Activated naive CD4-positive, alpha-beta T cell treated with anti-CD3 and anti-CD28 coated beads, Interleukin-2, amount 50 U/mL, for 24 hours (primary cell): ENCODE measurements at regions not wholly inside any gene's neighbourhood (a gene's known extent, or its start where the extent isn't known, plus 50 kb on each side); places are given as distances from the start of the nearest gene placed in this dataset.
"Not testable (repeated sequence)": the region's sequence is repeated elsewhere in the genome, so short reads cannot be mapped to it uniquely, and the experiment has no call there.

Experiments
- H3K27ac Mint-ChIP-seq: one replicate; pipeline ENCODE4 v1.8.0; 2021; ENCODE audit warnings: mild to moderate bottlenecking, mixed read lengths
- H3K27me3 Mint-ChIP-seq: one replicate; pipeline ENCODE4 v1.8.0; 2021; ENCODE audit warnings: mixed read lengths
- H3K36me3 Mint-ChIP-seq: one replicate; pipeline ENCODE4 v1.8.0; 2021; ENCODE audit warnings: mixed read lengths
- H3K4me1 Mint-ChIP-seq: one replicate; pipeline ENCODE4 v1.8.0; 2021; ENCODE audit warnings: mixed read lengths
- H3K4me3 Mint-ChIP-seq: one replicate; pipeline ENCODE4 v1.8.0; 2021; ENCODE audit warnings: mild to moderate bottlenecking, mixed read lengths
- H3K9me3 Mint-ChIP-seq: one replicate; pipeline ENCODE4 v1.8.0; 2021; ENCODE audit warnings: mixed read lengths

DNA sequence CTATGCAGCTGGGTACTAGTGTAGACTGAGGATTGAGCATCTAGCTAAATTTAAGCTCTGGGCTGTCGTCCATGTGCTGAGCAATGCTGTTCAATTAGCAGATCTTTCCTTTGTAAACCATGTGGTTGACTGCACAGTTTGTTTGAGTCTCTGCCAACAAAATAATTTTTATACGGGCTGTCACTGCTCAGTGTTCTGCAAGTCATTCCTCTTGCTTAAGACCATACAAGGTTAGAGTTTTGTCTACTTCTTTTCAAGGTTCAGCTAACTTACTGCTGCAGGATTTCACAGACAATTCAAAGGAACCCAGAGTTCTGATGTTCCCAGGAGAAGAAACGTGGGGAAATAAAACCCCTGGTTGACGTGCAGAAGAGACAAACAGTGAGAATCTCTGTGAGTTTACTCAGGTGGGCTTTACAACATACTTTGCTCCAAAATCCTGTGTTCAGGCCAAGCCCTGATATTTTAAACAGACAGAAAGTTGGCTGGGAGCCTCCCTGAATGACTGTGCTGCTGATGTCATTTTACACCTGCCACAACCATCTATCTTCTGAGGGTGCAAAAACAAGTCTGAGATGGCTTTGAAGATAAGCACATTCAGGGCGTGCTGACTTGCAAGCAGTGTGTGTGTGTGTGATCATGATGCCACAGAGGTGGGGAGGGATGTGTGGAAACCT lies 177.1 kb upstream of the SVIL start:
- Mint-ChIP-seq H3K36me3 (no peaks in the 10 kb centered on the region), H3K4me3 (no peak overlapping the region), H3K9me3 (no peaks in the 10 kb centered on the region), H3K4me1 (peaks cover 14% of the 10 kb centered on the region), H3K27me3 (peaks cover 3% of the 10 kb centered on the region), H3K27ac (no peak overlapping the region)

DNA sequence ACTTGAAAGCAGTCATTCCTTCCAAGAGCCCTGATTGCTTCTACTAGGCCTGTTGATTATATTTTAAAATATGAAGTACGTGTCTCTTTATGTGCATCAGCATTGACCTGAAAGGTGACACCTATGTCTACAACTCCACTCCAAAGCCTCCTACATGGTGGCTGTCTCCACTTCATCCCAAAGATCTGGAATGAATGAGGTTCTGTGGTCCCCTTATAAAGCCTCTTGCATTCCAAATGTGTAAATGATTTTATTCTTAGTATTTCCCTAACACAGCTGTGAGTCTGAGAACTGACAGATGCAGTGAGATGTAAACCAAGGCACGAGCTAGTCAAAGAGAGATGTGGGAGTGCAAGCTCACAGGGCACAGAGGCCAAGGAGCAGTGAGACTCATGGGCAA lies 176.0 kb upstream of the SVIL start:
- Mint-ChIP-seq H3K27me3 (peaks cover 6% of the 10 kb centered on the region), H3K9me3 (no peaks in the 10 kb centered on the region), H3K27ac (no peak overlapping the region), H3K4me1 (peaks cover 14% of the 10 kb centered on the region), H3K4me3 (no peak overlapping the region), H3K36me3 (no peaks in the 10 kb centered on the region)

DNA sequence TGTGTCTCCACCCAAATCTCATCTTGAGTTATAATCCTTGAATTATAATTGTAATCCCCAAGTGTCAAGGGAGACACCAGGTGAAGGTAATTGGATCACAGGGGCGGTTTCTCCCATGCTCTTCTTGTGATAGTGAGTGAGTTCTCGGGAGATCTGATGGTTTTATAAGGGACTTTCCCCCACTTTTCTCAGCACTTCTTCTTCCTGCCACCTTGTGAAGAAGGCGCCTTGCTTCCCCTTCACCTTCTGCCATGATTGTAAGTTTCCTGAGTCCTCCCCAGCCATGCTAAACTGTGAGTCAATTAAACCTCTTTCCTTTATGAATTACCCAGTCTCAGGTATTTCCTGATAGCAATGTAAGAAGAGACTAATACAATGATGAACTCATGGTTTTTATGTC lies 175.5 kb upstream of the SVIL start:
- not testable (repeated sequence) for H3K9me3 Mint-ChIP-seq, H3K27me3 Mint-ChIP-seq
- peak overlapping the region; percentile 48 for H3K27ac Mint-ChIP-seq

DNA sequence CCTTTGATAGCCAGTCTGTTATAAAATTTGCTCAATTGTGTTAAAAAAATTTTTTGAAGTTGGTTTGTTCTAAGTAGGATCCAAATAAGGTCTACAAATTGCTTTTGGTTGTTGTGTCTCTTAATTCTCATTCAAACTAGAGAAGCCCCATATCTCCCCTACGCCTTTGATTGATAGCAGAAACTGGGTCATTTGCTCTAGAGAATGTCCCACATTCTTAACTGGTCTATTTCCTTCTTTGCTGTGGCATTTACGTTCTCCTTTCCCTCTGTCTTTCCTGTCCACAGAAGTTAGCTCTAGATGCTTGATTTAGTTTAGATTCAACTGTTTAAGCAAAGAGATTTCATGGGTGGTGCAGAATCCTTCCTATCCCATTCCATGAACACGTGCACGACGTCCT lies 174.6 kb upstream of the SVIL start:
- Mint-ChIP-seq H3K4me3 (no peak overlapping the region), H3K27me3 (peaks cover 10% of the 10 kb centered on the region), H3K9me3 (no peaks in the 10 kb centered on the region), H3K36me3 (no peaks in the 10 kb centered on the region), H3K27ac (no peak overlapping the region), H3K4me1 (peaks cover 14% of the 10 kb centered on the region)

More for the DNA sequence above, 175.5 kb upstream of the SVIL start:
- H3K4me1 Mint-ChIP-seq = peaks cover 14% of the 10 kb centered on the region
- H3K36me3 Mint-ChIP-seq, H3K4me3 Mint-ChIP-seq: not testable (repeated sequence)

DNA sequence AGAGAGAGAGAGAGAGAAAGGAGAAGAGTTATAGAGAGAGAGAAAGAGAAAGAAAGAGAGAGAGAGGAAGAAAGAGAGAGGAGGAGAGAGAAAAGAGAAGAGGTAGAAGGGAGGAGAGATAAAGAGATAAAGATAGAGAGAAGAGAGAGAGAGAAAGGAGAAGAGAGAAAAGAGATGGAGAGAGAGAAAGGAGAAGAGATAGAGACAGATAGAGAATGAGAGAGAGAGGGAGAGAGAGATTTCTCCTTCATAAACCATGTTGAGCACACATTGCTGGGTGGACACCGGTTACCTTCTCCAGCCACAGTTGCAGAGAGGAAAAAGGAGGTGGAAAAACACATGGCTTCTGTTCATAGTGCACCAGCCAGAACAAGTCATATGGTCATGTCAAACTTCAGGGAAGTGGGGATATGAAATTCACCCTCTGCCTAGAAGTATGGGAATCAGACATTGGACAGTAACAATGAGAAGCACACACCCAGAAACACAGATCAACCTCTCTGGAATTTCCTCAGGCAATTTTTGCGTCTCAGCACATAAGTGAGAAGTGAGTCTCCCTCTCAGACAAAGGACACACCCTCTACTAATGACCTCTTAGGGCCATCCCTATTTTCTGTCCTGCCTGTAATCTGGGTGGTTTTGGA lies 172.5 kb upstream of the SVIL start:
- H3K4me1 Mint-ChIP-seq = peaks cover 13% of the 10 kb centered on the region
- H3K4me3 Mint-ChIP-seq = no peak overlapping the region
- H3K36me3 Mint-ChIP-seq = no peaks in the 10 kb centered on the region
- H3K27me3 Mint-ChIP-seq = peaks cover 10% of the 10 kb centered on the region
- no peak overlapping the region for H3K27ac Mint-ChIP-seq
- H3K9me3 Mint-ChIP-seq = no peaks in the 10 kb centered on the region

DNA sequence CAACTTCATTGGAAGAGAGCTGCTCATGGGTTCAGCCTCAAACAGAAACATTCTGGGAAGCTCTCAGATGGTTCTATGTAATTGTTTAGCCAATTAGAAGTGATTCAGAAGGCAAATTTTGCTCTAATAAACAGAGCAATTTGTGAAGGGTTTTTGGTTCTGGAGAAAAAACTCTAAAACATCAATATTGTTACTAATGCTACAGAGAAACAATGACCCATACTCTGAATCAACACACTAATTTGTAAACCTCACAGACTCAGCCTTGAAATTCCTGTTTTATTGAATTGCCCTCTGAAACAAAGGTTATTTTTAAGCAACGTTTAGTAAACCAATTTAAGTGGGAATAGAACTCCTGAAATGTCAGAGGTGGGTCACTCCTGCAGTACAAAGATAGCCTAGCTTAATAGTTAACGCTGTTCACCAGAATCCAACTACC lies 171.6 kb upstream of the SVIL start:
- Mint-ChIP-seq H3K9me3 (peaks cover 5% of the 10 kb centered on the region), H3K36me3 (no peaks in the 10 kb centered on the region), H3K27ac (no peak overlapping the region), H3K27me3 (peaks cover 10% of the 10 kb centered on the region), H3K4me3 (no peak overlapping the region), H3K4me1 (peaks cover 6% of the 10 kb centered on the region)

DNA sequence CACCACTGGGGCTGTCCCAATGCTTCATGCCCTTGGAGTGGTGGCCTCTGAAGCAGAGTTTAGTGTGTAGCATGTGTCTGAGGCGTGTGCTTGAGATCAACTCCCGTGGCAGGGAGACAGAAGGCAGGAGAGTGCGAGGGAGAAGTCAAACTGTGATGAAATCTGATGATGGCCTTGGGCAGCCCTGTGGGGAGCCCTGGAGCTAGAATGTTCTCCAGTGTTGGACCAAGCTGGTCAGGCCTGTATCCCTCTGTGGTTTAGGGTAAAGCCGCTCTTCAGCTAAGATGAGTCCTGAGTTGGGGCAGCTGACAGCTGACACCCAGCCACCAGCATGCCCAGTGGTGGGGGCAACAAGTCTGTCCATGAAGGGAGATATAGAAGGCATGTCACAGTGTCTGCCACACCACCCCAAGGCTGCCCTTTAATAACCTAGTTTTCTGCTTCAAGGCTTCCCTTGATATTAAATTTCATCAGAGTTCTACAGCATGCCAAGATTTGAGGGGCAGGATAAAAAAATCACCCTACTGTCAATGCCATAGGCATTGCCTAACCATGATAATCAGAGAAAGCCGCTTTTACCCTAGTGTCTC lies 170.5 kb upstream of the SVIL start:
- Mint-ChIP-seq H3K36me3 (peaks cover 1% of the 10 kb centered on the region), H3K9me3 (peaks cover 7% of the 10 kb centered on the region), H3K27me3 (peaks cover 10% of the 10 kb centered on the region), H3K4me1 (no peaks in the 10 kb centered on the region), H3K4me3 (no peak overlapping the region), H3K27ac (no peak overlapping the region)

DNA sequence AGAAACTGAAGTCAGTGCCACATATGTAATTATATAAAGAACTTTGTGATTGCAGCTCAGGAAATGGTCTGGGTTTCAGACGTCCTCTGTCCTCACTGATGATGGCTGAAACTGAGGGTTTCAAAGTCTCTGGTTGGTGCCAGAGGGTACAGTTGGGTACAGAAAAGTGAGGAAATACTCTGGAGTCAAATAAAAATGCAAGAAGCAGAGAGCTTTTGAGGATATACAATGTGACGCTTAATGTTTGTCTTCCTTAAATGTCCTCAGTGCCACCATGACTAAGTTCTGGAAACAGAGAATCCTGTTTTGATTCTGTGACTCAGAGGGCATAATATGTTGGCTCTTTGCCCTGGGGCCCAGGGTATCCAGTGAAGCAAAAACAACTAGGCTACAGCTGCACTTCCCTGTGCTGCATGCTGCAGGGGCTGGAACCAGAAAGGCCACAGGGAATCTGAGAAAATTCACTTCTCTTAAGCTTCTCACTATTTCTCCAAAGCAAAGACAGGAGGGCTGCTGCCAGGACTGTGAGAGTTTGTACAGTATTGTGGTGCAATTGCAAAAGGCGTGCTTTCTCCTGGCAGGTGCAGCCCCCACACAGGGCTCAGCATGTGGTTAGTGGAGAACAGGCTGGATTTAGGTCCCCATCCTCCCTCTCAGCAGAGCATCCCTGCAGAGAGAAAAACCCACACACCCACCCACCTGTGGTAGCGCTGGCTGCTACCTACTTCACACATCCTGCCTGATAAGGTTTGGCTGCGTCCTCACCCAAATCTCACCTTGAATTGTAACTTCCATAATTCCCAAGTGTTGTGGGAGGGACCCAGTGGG lies 169.5 kb upstream of the SVIL start:
- Mint-ChIP-seq H3K4me1 (no peaks in the 10 kb centered on the region), H3K36me3 (peaks cover 1% of the 10 kb centered on the region), H3K27me3 (peaks cover 10% of the 10 kb centered on the region), H3K27ac (no peak overlapping the region), H3K4me3 (no peak overlapping the region), H3K9me3 (peaks cover 7% of the 10 kb centered on the region)

DNA sequence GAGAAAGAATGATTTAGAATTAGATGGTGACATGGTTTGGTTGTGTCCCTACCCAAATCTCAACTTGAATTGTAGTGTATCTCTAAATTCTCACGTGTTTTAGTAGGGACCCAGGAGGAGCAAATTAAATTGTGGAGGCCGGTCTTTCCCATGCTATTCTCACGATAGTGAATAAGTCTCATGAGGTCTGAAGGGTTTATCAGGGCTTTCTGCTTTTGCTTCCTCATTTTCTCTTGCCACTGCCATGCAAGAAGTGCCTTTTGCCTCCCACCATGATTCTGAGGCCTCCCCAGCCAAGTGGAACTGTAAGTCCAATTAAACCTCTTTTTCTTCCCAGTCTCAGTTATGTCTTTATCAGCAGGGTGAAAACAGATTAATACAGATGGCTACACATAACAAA lies 167.4 kb upstream of the SVIL start:
- Mint-ChIP-seq H3K4me1 (no peaks in the 10 kb centered on the region), H3K4me3 (no peak overlapping the region), H3K27ac (no peak overlapping the region), H3K36me3 (peaks cover 1% of the 10 kb centered on the region), H3K27me3 (peaks cover 8% of the 10 kb centered on the region), H3K9me3 (peaks cover 7% of the 10 kb centered on the region)

DNA sequence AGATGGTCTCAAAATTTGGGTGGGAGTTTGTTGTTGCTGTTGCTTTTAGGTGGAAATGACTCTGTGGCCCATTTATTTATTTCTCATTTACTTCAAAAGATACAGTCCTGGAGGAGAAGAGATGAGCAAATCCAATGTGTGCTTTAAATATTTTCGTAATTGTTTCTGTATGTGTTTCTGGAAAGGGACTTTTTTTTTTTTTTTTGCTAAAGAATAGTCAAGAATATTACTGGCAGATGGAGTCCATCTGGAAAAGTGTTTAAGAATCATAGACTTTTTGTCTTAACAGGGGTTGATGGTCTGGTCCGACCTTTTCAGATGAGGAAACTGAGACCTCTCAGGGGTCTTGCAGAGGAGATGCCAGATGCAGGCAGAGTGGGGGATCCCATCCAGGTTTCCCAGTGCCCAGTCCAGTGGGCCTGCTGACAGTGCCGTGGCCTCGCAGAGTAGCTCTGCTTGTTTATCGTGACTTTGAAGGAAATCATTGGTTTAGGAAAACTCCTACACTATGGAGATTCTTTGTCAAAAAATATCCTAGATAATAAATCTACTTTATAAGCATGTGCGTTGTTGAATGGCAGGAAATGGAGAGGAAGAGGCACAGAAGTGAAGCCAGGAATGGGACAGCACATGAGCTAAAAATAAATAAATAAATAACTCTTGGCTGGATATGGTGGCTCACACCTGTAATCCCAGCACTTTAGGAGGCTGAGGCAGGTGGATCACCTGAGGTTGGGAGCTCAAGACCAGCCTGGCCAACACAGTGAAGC lies 164.3 kb upstream of the SVIL start:
- no peak overlapping the region for H3K4me3 Mint-ChIP-seq
- H3K9me3 Mint-ChIP-seq = peaks cover 7% of the 10 kb centered on the region
- no peaks in the 10 kb centered on the region for H3K4me1 Mint-ChIP-seq
- H3K36me3 Mint-ChIP-seq = peaks cover 1% of the 10 kb centered on the region
- H3K27ac Mint-ChIP-seq = no peak overlapping the region
- no peaks in the 10 kb centered on the region for H3K27me3 Mint-ChIP-seq

DNA sequence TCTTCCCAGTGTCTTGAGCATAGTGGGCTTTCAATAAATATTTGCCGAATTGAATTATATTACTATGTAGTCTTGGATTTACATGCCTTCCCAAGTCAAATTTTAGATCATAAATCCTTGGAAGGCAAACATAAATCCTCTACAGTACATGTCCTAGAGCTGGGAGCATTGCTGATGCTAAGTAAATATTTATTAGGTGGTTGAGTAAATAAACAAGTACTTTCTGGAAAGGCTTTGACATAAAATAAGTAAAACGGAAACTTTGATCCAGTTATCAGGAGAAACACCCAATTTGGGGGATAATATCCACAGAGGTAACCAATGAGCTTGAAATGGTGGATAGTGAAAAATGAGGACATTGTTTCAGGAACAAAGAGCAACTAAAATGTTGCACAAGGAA lies 162.8 kb upstream of the SVIL start:
- H3K9me3 Mint-ChIP-seq = peaks cover 7% of the 10 kb centered on the region
- H3K27me3 Mint-ChIP-seq = peaks cover 1% of the 10 kb centered on the region
- H3K27ac Mint-ChIP-seq = no peak overlapping the region
- no peak overlapping the region for H3K4me3 Mint-ChIP-seq
- peaks cover 1% of the 10 kb centered on the region for H3K36me3 Mint-ChIP-seq
- no peaks in the 10 kb centered on the region for H3K4me1 Mint-ChIP-seq

DNA sequence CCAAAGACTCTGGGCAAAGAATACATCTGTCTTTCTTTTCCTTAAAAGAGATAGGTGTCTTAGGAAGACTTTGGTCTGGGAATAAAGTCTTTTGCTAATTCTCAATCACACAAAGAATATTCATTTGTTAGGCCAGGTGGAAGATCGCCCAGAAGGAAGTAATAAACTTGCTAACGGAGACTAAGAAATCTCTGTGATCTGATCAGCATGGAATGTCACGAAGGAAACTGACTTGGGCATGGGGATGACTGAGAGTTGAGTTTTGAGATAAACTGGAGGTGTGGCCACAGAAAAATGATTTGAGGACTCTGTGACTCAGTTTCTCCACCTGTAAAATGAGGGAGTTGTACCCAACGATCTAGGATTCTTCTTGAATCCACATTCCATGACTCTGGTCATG lies 161.1 kb upstream of the SVIL start:
- H3K27ac Mint-ChIP-seq = no peak overlapping the region
- no peaks in the 10 kb centered on the region for H3K4me1 Mint-ChIP-seq
- no peak overlapping the region for H3K4me3 Mint-ChIP-seq
- peaks cover 1% of the 10 kb centered on the region for H3K27me3 Mint-ChIP-seq
- H3K9me3 Mint-ChIP-seq = no peaks in the 10 kb centered on the region
- peaks cover 1% of the 10 kb centered on the region for H3K36me3 Mint-ChIP-seq

DNA sequence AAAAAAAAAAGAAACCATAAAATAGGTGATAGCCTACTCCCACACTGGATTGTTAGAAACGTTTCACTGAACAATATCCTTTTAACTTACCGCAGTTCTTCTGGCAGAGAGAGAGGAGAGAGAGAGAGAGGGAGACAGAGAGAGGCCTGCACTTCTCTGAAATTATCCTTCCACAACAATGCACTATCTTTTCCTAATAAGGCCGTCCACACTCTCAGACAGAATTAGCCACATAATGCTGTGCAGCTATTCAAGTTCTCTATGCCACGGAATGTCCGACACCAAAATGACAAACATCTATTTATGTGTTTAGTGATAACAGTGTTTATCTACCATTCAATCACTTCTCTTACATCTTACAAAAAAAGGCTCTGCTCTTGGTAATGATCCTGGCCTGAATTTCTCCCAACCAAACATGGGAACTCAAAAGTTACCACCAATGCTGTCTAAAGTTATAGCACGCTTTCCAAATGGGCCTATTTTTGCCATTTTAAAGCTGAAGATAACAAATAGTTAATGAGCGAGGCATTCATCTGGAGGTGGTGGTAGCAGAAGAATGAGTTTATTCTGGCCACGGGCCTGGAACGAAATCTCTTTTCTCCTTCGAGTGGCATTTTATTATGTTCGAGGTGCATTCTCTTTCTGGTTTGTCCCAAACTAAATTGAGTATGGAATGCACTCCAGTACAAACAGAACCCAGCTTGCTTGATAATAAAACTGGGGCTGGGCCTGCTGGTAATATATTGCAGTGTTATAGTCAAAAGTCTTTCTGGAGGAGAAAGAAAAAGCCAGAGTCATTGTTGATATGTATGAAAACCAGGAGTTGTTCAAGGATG lies 160.2 kb upstream of the SVIL start:
- H3K27me3 Mint-ChIP-seq = peaks cover 1% of the 10 kb centered on the region
- H3K4me1 Mint-ChIP-seq = no peaks in the 10 kb centered on the region
- H3K4me3 Mint-ChIP-seq = no peak overlapping the region
- H3K9me3 Mint-ChIP-seq = no peaks in the 10 kb centered on the region
- no peaks in the 10 kb centered on the region for H3K36me3 Mint-ChIP-seq
- no peak overlapping the region for H3K27ac Mint-ChIP-seq

DNA sequence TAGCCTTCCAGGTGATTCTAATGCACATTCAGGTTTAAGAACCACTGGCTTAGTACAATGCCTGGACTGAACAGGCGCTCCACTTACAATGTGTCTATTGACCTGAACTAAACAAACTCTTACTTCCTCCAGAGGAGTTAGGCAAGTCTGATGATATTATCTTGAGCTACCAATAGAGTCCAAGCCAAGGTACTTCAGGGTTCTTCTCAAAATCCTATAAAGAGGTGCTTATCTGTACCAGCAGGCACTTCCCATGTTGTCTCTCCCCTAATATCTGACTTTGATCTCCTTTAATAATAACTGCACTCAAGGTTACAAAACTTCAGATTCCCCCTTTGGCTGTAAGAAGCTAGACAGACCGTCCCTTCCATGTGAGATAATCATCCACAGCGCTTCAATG lies 157.0 kb upstream of the SVIL start:
- no peak overlapping the region for H3K27ac Mint-ChIP-seq
- H3K36me3 Mint-ChIP-seq = no peaks in the 10 kb centered on the region
- H3K9me3 Mint-ChIP-seq = no peaks in the 10 kb centered on the region
- no peak overlapping the region for H3K4me3 Mint-ChIP-seq
- no peaks in the 10 kb centered on the region for H3K4me1 Mint-ChIP-seq
- H3K27me3 Mint-ChIP-seq = peaks cover 2% of the 10 kb centered on the region
